ENCODE measurements at regions not wholly inside any gene's neighbourhood (a gene's known extent, or its start where the extent isn't known, plus 50 kb on each side); places are given as distances from the start of the nearest gene placed in this dataset.

GRCh38 chr3:57009802-57010201, 50.7 kb upstream of the SPATA12 start:
- TF ChIP-seq CTCF (IDR thresholded peaks at IDR 0.05; ENCODE audit: low read depth, low read length), result no peak
- no peak for DNase-seq (ENCODE audit: extremely low read depth, low read depth)

DNA sequence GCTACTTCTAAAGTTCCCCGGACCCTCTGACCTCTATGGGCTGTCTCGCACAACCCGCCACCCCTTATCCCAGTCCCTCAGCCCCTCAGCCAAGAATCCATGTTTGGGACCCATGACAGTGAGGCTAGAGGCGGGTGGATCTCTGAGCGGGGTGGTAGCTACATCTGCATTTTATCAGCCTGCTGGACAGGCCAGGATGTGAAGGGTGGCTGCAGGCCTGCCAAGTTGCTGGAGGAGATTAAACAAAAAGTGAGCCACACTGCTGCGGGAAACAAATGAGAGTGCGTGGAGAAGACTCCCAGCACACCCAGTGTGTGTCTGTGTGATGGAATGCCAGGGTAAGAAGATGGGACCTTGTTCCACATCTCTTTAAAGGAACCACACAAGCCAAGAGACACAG, 51.1 kb upstream of the SPATA12 start:
- no peak for DNase-seq (ENCODE audit: extremely low read depth, low read depth)
- no peak for TF ChIP-seq CTCF (IDR thresholded peaks at IDR 0.05; ENCODE audit: low read depth, low read length)

- TF ChIP-seq CTCF (IDR thresholded peaks at IDR 0.05; ENCODE audit: low read depth, low read length), result no peak
- DNase-seq (ENCODE audit: extremely low read depth, low read depth), result peak; percentile 59
Measured at GRCh38 chr3:57007521-57008460, 52.7 kb upstream of the SPATA12 start.

DNA sequence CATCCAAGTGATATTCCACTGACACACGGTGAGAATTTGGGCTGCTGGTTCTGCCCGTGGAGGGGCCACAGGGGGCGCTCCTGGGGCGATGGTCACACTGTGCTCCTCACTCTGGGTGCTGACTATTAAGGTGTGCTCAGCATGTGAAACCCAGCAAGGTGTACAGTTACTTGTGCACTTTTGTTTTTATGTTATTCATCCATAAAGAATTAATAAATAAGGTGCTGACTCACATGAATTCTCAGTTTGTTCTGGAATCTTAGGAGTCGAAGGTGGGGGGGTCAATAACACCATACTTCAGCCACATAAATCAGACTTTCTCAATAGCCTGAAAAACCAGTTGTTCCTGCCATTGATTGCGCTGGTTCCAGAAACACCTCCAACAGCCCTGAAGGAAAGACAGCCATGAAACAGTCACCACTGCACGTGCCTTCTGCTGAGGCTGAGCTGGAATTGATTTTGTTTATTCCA, 53.5 kb upstream of the SPATA12 start:
- peak; percentile 21 for TF ChIP-seq CTCF (IDR thresholded peaks at IDR 0.05; ENCODE audit: low read depth, low read length)
- DNase-seq (ENCODE audit: extremely low read depth, low read depth), result no peak

DNA sequence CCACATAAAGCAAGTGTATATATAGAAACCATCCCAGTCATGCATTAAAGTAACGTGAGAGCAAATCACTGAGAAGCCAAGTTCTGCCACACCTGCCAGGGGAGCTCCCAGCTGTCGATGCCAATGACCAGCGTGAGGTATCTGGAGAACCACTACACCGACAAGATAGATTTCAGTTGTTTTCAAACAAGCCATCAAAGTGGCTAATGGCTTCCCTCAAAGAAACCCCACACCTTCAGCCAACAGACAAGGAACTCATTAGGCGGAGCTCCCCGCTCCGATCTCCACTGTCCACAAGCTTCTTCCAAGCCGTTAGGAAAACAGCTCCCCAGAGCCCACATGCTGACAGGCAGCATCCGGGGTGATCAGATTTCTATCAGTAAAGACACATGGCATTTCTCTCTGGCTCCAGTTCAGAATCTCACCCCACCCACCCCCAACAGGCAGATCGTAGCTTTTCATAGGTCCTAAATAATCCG, 54.2 kb upstream of the SPATA12 start:
- no peak for TF ChIP-seq CTCF (IDR thresholded peaks at IDR 0.05; ENCODE audit: low read depth, low read length)
- DNase-seq (ENCODE audit: extremely low read depth, low read depth), result no peak

- no peak for TF ChIP-seq CTCF (IDR thresholded peaks at IDR 0.05; ENCODE audit: low read depth, low read length)
- no peak for DNase-seq (ENCODE audit: extremely low read depth, low read depth)
Measured at GRCh38 chr3:57004229-57004628, 56.2 kb upstream of the SPATA12 start.

- no peak for DNase-seq (ENCODE audit: extremely low read depth, low read depth)
- TF ChIP-seq CTCF (IDR thresholded peaks at IDR 0.05; ENCODE audit: low read depth, low read length), result no peak
Measured at GRCh38 chr3:57003676-57004075, 56.8 kb upstream of the SPATA12 start.

Data from AG09319 (cell line).